NOMO-1 treated with dmso at 0.1 percent for 144 hours (cell line): ENCODE measurements at regions not wholly inside any gene's neighbourhood (a gene's known extent, or its start where the extent isn't known, plus 50 kb on each side); places are given as distances from the start of the nearest gene placed in this dataset.

Experiments used
- DNase-seq: peaks from one replicate; lab custom pipeline; 2025; ENCODE audit not compliant: unreplicated experiment; lab: John Stamatoyannopoulos, UW

- DNase-seq, result no peak
Observed at GRCh38 chr10:92789786-92790185, 58.5 kb upstream of the EXOC6 start.

GRCh38 chr10:92790440-92790839, 57.9 kb upstream of the EXOC6 start:
- DNase-seq, result peak; percentile 41

GRCh38 chr10:92792661-92793060, 55.7 kb upstream of the EXOC6 start:
- DNase-seq, result no peak
